GM12872 (cell line): ENCODE measurements at regions not wholly inside any gene's neighbourhood (a gene's known extent, or its start where the extent isn't known, plus 50 kb on each side); places are given as distances from the start of the nearest gene placed in this dataset.

ENCODE experiments used
- CTCF ChIP-seq: IDR thresholded peaks from 3 replicates; pipeline ENCODE4 v1.5.1; 2011; ENCODE audit warnings: low read depth, mild to moderate bottlenecking, low read length, moderate library complexity; ENCODE audit not compliant: insufficient read depth

GRCh38 chr14:97539411-97539795 lies 742.2 kb downstream of the VRK1 start:
- TF ChIP-seq CTCF = no peak

- TF ChIP-seq CTCF = no peak
These were observed 742.7 kb downstream of the VRK1 start for GRCh38 chr14:97539884-97540283.

GRCh38 chr14:97543221-97543620 lies 746.0 kb downstream of the VRK1 start:
- TF ChIP-seq CTCF = no peak

GRCh38 chr14:97543816-97544215 lies 746.6 kb downstream of the VRK1 start:
- no peak for TF ChIP-seq CTCF

GRCh38 chr14:97544571-97544970 lies 747.4 kb downstream of the VRK1 start:
- TF ChIP-seq CTCF = no peak

- no peak for TF ChIP-seq CTCF
These were observed 749.5 kb downstream of the VRK1 start for GRCh38 chr14:97546491-97547230.

GRCh38 chr14:97550463-97550862 lies 753.3 kb downstream of the VRK1 start:
- no peak for TF ChIP-seq CTCF
